IMR-90 (cell line): ENCODE measurements at regions not wholly inside any gene's neighbourhood (a gene's known extent, or its start where the extent isn't known, plus 50 kb on each side); places are given as distances from the start of the nearest gene placed in this dataset.

Experiments
- ATAC-seq: fragments of 200-7000 bp; cut with Tn5 transposase; 2 replicates; pipeline ENCODE4 v1.9.1; 2020; ENCODE audit warnings: low read depth, mild to moderate bottlenecking, moderate library complexity
- BruUV-seq: library from RNA; stranded (reverse); fragments of 400-500 nt; replicated peaks from 2 replicates; lab custom pipeline; 2021; lab: Mats Ljungman, UMichigan
- CTCF ChIA-PET: fragments of 300-600 bp; formaldehyde crosslinking; extraction: SDS; loops from one replicate; lab custom pipeline; 2021; ENCODE audit warnings: antibody characterized with exemption; lab: Yijun Ruan, JAX
- POLR2A ChIA-PET: fragments of 300-600 bp; sonication (Branson Sonifier 250); formaldehyde crosslinking; loops from one replicate; lab custom pipeline; 2022; ENCODE audit warnings: antibody characterized with exemption; ENCODE audit not compliant: unreplicated experiment; lab: Charles Lee
- DNase-seq: peaks from one replicate; pipeline ENCODE4 v3.0.0; 2013
- H2AFZ ChIP-seq: replicated peaks from 2 replicates; pipeline ENCODE3; 2013; ENCODE audit warnings: low read length, mild to moderate bottlenecking; ENCODE audit not compliant: poor library complexity
- H2AK5ac ChIP-seq: 2 replicates; pipeline ENCODE4 v1.6.1; 2013; ENCODE audit warnings: low read depth, low read length, inconsistent platforms
- H2AK9ac ChIP-seq: replicated peaks from 2 replicates; pipeline ENCODE3; 2013; ENCODE audit warnings: mild to moderate bottlenecking, low read depth, low read length, moderate library complexity; ENCODE audit not compliant: poor library complexity
- H2BK120ac ChIP-seq: 2 replicates; pipeline ENCODE4 v1.6.1; 2013; ENCODE audit warnings: low read depth, low read length, inconsistent platforms
- H2BK15ac ChIP-seq: 3 replicates; pipeline ENCODE4 v1.6.1; 2013; ENCODE audit warnings: low read depth, low read length, inconsistent platforms
- H2BK20ac ChIP-seq: 2 replicates; pipeline ENCODE4 v1.6.1; 2013; ENCODE audit warnings: low read depth, mild to moderate bottlenecking, inconsistent platforms, low read length, moderate library complexity
- H2BK5ac ChIP-seq: 2 replicates; pipeline ENCODE4 v1.6.1; 2013; ENCODE audit warnings: mild to moderate bottlenecking, low read depth, low read length, inconsistent platforms; ENCODE audit not compliant: poor library complexity, severe bottlenecking
- H3K14ac ChIP-seq: replicated peaks from 2 replicates; pipeline ENCODE4 v1.6.1; 2013; ENCODE audit warnings: low read depth, low read length, inconsistent platforms
- H3K18ac ChIP-seq: 2 replicates; pipeline ENCODE4 v1.6.1; 2013; ENCODE audit warnings: low read depth, low read length, control low read depth
- H3K23ac ChIP-seq: 2 replicates; pipeline ENCODE4 v1.6.1; 2013; ENCODE audit warnings: low read depth, low read length, inconsistent platforms
- H3K27ac ChIP-seq: 2 replicates; pipeline ENCODE4 v1.5.1; 2013; ENCODE audit warnings: mild to moderate bottlenecking, control low read depth, low read length; ENCODE audit not compliant: insufficient read depth
- H3K27me3 ChIP-seq: 2 replicates; pipeline ENCODE4 v1.6.1; 2013; ENCODE audit warnings: low read length; ENCODE audit not compliant: control insufficient read depth, insufficient read depth
- H3K36me3 ChIP-seq: 2 replicates; pipeline ENCODE4 v1.6.1; 2013; ENCODE audit warnings: low read length, mixed read lengths; ENCODE audit not compliant: control insufficient read depth, insufficient read depth
- H3K4ac ChIP-seq: 2 replicates; pipeline ENCODE4 v1.6.1; 2013; ENCODE audit warnings: low read depth, low read length, inconsistent platforms
- H3K4me1 ChIP-seq: 2 replicates; pipeline ENCODE4 v1.6.1; 2013; ENCODE audit warnings: low read length, mixed read lengths; ENCODE audit not compliant: control insufficient read depth, insufficient read depth
- H3K4me2 ChIP-seq: 2 replicates; pipeline ENCODE4 v1.6.1; 2013; ENCODE audit warnings: low read depth, mild to moderate bottlenecking, control low read depth, low read length, moderate library complexity
- H3K4me3 ChIP-seq: 2 replicates; pipeline ENCODE4 v1.5.1; 2013; ENCODE audit warnings: low read depth, mild to moderate bottlenecking, control low read depth, low read length, moderate library complexity; ENCODE audit not compliant: insufficient read depth
- H3K56ac ChIP-seq: 2 replicates; pipeline ENCODE4 v1.6.1; 2013; ENCODE audit warnings: low read length, inconsistent platforms; ENCODE audit not compliant: insufficient read depth; ENCODE audit errors: extremely low read depth
- H3K79me1 ChIP-seq, 2 experiments: 2 replicates each; pipeline ENCODE4 v1.6.1; 2013; ENCODE audit warnings: low read length in 2 of 2, inconsistent platforms in 1 of 2, low read depth in 1 of 2
- H3K9ac ChIP-seq: 2 replicates; pipeline ENCODE4 v1.6.1; 2013; ENCODE audit warnings: low read depth, low read length, control low read depth
- H3K9me1 ChIP-seq: 2 replicates; pipeline ENCODE4 v1.6.1; 2013; ENCODE audit warnings: low read length, inconsistent platforms; ENCODE audit not compliant: insufficient read depth
- H3K9me3 ChIP-seq: 2 replicates; pipeline ENCODE4 v1.6.1; 2013; ENCODE audit warnings: low read length; ENCODE audit not compliant: control insufficient read depth, insufficient read depth
- H4K20me1 ChIP-seq: 2 replicates; pipeline ENCODE4 v1.6.1; 2013; ENCODE audit warnings: low read length, inconsistent platforms; ENCODE audit not compliant: insufficient read depth
- H4K5ac ChIP-seq: 2 replicates; pipeline ENCODE4 v1.6.1; 2013; ENCODE audit warnings: mild to moderate bottlenecking, low read depth, low read length, control low read depth
- H4K8ac ChIP-seq, 2 experiments: 2 replicates each; pipeline ENCODE4 v1.6.1; 2013; ENCODE audit warnings: low read depth in 2 of 2, low read length in 2 of 2, control low read depth in 1 of 2, inconsistent platforms in 1 of 2
- H4K91ac ChIP-seq: 2 replicates; pipeline ENCODE4 v1.6.1; 2013; ENCODE audit warnings: low read depth, low read length, inconsistent platforms; ENCODE audit not compliant: insufficient read depth
- MAZ ChIP-seq: IDR thresholded peaks from 2 replicates; pipeline ENCODE4 v1.6.1; 2012; ENCODE audit warnings: low read depth, mild to moderate bottlenecking, low read length, improper control_type of control experiment, moderate library complexity, borderline replicate concordance
- MXI1 ChIP-seq: IDR thresholded peaks from 2 replicates; pipeline ENCODE4 v1.6.1; 2012; ENCODE audit warnings: low read depth, mild to moderate bottlenecking, low read length, moderate library complexity, borderline replicate concordance
- POLR2A ChIP-seq: IDR thresholded peaks from 2 replicates; pipeline ENCODE4 v1.6.1; 2012; ENCODE audit warnings: mild to moderate bottlenecking, low read depth, low read length
- WGBS, 2 experiments: methylation state at CpG; one replicate each; pipeline versions ENCODE4 v1.1.5 to v1.1.7; 2013; ENCODE audit warnings: missing lambda C conversion rate in 2 of 2; ENCODE audit not compliant: insufficient read length in 1 of 2; ENCODE audit errors: extremely low coverage in 2 of 2; 5-methylcytosine and 5-hydroxymethylcytosine counted together
- dilution Hi-C: fragments of 300-500 bp; cut with HindIII; formaldehyde crosslinking; loops from one replicate; pipeline ENCODE4 v1.14.3; 2018; ENCODE audit warnings: low sequenced_read_pairs; ENCODE audit not compliant: unreplicated experiment
- in situ Hi-C: fragments of 300-500 bp; cut with MboI; formaldehyde crosslinking; loops from 3 replicates; pipeline ENCODE4 v1.14.3; 2019; ENCODE audit warnings: low sequenced_read_pairs, inconsistent platforms, mixed read lengths
- intact Hi-C: fragments of 100-400 bp; cut with micrococcal nuclease; formaldehyde crosslinking; loops from 2 replicates; pipeline ENCODE4 v1.10.0; 2022
- TF ChIP-seq, protein P1 (sequence below): fragments of 150-350 bp; IDR thresholded peaks from 2 replicates; pipeline ENCODE4 v1.6.1; 2017; ENCODE audit warnings: mild to moderate bottlenecking, antibody characterized with exemption, low read length, low read depth
- TF ChIP-seq, protein P2 (sequence below): fragments of 150-350 bp; IDR thresholded peaks from 2 replicates; pipeline ENCODE4 v1.6.1; 2016; ENCODE audit warnings: low read depth, mild to moderate bottlenecking, low read length, moderate library complexity, borderline replicate concordance

- in situ Hi-C loops, result no loop called here
- no peak overlapping the region for H4K91ac ChIP-seq
- H2BK120ac ChIP-seq, result no peak overlapping the region
- dilution Hi-C loops, result no loop called here
- POLR2A ChIA-PET, result no interaction called here
- no peaks in the 10 kb centered on the region for H3K9me1 ChIP-seq
- ATAC-seq (no peak), DNase-seq (no peak)
- no peak overlapping the region for H2BK20ac ChIP-seq
- H3K27me3 ChIP-seq, result no peaks in the 10 kb centered on the region
- H3K4me3 ChIP-seq, result no peak overlapping the region
- no peaks in the 10 kb centered on the region for H4K20me1 ChIP-seq
- no CpG with 5 or more reads among the region's 6 CpGs for WGBS, 2 experiments
- H3K4me1 ChIP-seq, result no peaks in the 10 kb centered on the region
- no peak overlapping the region for H4K8ac ChIP-seq
- intact Hi-C loops, result loop anchor here (10.0 kb wide), 1 partner anchor 196 kb away; no protein-coding TSS in a partner anchor
- no peak overlapping the region for H2BK15ac ChIP-seq
- H3K9me3 ChIP-seq, result no peaks in the 10 kb centered on the region
- CTCF ChIA-PET, result no interaction called here
- H2BK5ac ChIP-seq, result no peak overlapping the region
- H3K4ac ChIP-seq, result no peak overlapping the region
- H3K9ac ChIP-seq, result no peak overlapping the region
- H3K23ac ChIP-seq, result no peak overlapping the region
- no peak overlapping the region for H3K56ac ChIP-seq
- H3K36me3 ChIP-seq, result no peaks in the 10 kb centered on the region
- H2AK9ac ChIP-seq, result no peak overlapping the region
- no peak for TF ChIP-seq MAZ
- TF ChIP-seq, protein P1, sequence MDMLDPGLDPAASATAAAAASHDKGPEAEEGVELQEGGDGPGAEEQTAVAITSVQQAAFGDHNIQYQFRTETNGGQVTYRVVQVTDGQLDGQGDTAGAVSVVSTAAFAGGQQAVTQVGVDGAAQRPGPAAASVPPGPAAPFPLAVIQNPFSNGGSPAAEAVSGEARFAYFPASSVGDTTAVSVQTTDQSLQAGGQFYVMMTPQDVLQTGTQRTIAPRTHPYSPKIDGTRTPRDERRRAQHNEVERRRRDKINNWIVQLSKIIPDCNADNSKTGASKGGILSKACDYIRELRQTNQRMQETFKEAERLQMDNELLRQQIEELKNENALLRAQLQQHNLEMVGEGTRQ, result no peak
- TF ChIP-seq, protein P2, sequence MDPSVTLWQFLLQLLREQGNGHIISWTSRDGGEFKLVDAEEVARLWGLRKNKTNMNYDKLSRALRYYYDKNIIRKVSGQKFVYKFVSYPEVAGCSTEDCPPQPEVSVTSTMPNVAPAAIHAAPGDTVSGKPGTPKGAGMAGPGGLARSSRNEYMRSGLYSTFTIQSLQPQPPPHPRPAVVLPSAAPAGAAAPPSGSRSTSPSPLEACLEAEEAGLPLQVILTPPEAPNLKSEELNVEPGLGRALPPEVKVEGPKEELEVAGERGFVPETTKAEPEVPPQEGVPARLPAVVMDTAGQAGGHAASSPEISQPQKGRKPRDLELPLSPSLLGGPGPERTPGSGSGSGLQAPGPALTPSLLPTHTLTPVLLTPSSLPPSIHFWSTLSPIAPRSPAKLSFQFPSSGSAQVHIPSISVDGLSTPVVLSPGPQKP, result no peak
- TF ChIP-seq POLR2A, result no peak
- no peak for TF ChIP-seq MXI1
- no peak overlapping the region for H3K4me2 ChIP-seq
- no peak overlapping the region for H2AK5ac ChIP-seq
- no peak overlapping the region for H2AFZ ChIP-seq
- no peak overlapping the region for H3K18ac ChIP-seq
- H3K27ac ChIP-seq, result no peak overlapping the region
- BruUV-seq, result no TSS peak
- H4K5ac ChIP-seq, result no peak overlapping the region
- no peaks in the 10 kb centered on the region for H3K79me1 ChIP-seq
- no peak overlapping the region for H3K14ac ChIP-seq
Observed at GRCh38 chr9:79940919-79941318, 369.2 kb downstream of the TLE4 start.
